ENCODE measurements at regions not wholly inside any gene's neighbourhood (a gene's known extent, or its start where the extent isn't known, plus 50 kb on each side); places are given as distances from the start of the nearest gene placed in this dataset.

- H3K4me1 ChIP-seq (ENCODE audit: insufficient read depth, low read length): no peaks in the 10 kb centered on the region
- peaks cover 9 to 10% of the 10 kb centered on the region in 2 donors for H3K27me3 ChIP-seq (ENCODE audit: control insufficient read depth in 1 of 2, insufficient read depth in 2 of 2, low read length in 2 of 2)
- no peaks in the 10 kb centered on the region for H3K9me3 ChIP-seq (ENCODE audit: low read length)
- H3K4me3 ChIP-seq (ENCODE audit: low read depth in 1 of 2, low read length in 2 of 2): no peak overlapping the region
- H3K27ac ChIP-seq (ENCODE audit: low read depth, low read length): no peak overlapping the region
- no peaks in the 10 kb centered on the region for H3K36me3 ChIP-seq (ENCODE audit: insufficient read depth, low read length)
- H3K9ac ChIP-seq (ENCODE audit: low read length): no peak overlapping the region
Observed at GRCh38 chr14:101464984-101465794, 96.1 kb upstream of the DIO3 start.

- Histone ChIP-seq H3K9ac (ENCODE audit: low read length) (no peak overlapping the region), H3K4me3 (ENCODE audit: low read depth in 1 of 2, low read length in 2 of 2) (no peak overlapping the region), H3K9me3 (ENCODE audit: low read length) (no peaks in the 10 kb centered on the region), H3K36me3 (ENCODE audit: insufficient read depth, low read length) (no peaks in the 10 kb centered on the region), H3K27ac (ENCODE audit: low read depth, low read length) (no peak overlapping the region), H3K27me3 (ENCODE audit: control insufficient read depth in 1 of 2, insufficient read depth in 2 of 2, low read length in 2 of 2) (peaks cover 1 to 6% of the 10 kb centered on the region in 2 donors), H3K4me1 (ENCODE audit: insufficient read depth, low read length) (no peaks in the 10 kb centered on the region)
Observed at GRCh38 chr14:101465795-101466448, 95.4 kb upstream of the DIO3 start.

GRCh38 chr14:101466456-101467180, 94.7 kb upstream of the DIO3 start:
- H3K36me3 ChIP-seq (ENCODE audit: insufficient read depth, low read length): no peaks in the 10 kb centered on the region
- H3K9ac ChIP-seq (ENCODE audit: low read length): no peak overlapping the region
- H3K4me3 ChIP-seq (ENCODE audit: low read depth in 1 of 2, low read length in 2 of 2): no peak overlapping the region
- no peak overlapping the region for H3K27ac ChIP-seq (ENCODE audit: low read depth, low read length)
- H3K4me1 ChIP-seq (ENCODE audit: insufficient read depth, low read length): no peaks in the 10 kb centered on the region
- H3K27me3 ChIP-seq (ENCODE audit: control insufficient read depth in 1 of 2, insufficient read depth in 2 of 2, low read length in 2 of 2): no peaks in the 10 kb centered on the region
- no peaks in the 10 kb centered on the region for H3K9me3 ChIP-seq (ENCODE audit: low read length)

GRCh38 chr14:101467181-101467926, 93.9 kb upstream of the DIO3 start:
- Histone ChIP-seq H3K9ac (ENCODE audit: low read length) (no peak overlapping the region), H3K27me3 (ENCODE audit: control insufficient read depth in 1 of 2, insufficient read depth in 2 of 2, low read length in 2 of 2) (no peaks in the 10 kb centered on the region), H3K27ac (ENCODE audit: low read depth, low read length) (no peak overlapping the region), H3K36me3 (ENCODE audit: insufficient read depth, low read length) (no peaks in the 10 kb centered on the region), H3K9me3 (ENCODE audit: low read length) (no peaks in the 10 kb centered on the region), H3K4me1 (ENCODE audit: insufficient read depth, low read length) (no peaks in the 10 kb centered on the region), H3K4me3 (ENCODE audit: low read depth in 1 of 2, low read length in 2 of 2) (no peak overlapping the region)

GRCh38 chr14:101469382-101470247, 91.7 kb upstream of the DIO3 start:
- H3K27ac ChIP-seq (ENCODE audit: low read depth, low read length): no peak overlapping the region
- no peaks in the 10 kb centered on the region for H3K9me3 ChIP-seq (ENCODE audit: low read length)
- no peaks in the 10 kb centered on the region for H3K4me1 ChIP-seq (ENCODE audit: insufficient read depth, low read length)
- H3K27me3 ChIP-seq (ENCODE audit: control insufficient read depth in 1 of 2, insufficient read depth in 2 of 2, low read length in 2 of 2): no peaks in the 10 kb centered on the region
- no peaks in the 10 kb centered on the region for H3K36me3 ChIP-seq (ENCODE audit: insufficient read depth, low read length)
- H3K9ac ChIP-seq (ENCODE audit: low read length): no peak overlapping the region
- H3K4me3 ChIP-seq (ENCODE audit: low read depth in 1 of 2, low read length in 2 of 2): no peak overlapping the region

- H3K9ac ChIP-seq (ENCODE audit: low read length): no peak overlapping the region
- H3K27me3 ChIP-seq (ENCODE audit: control insufficient read depth in 1 of 2, insufficient read depth in 2 of 2, low read length in 2 of 2): no peaks in the 10 kb centered on the region
- no peaks in the 10 kb centered on the region for H3K36me3 ChIP-seq (ENCODE audit: insufficient read depth, low read length)
- peaks cover 3% of the 10 kb centered on the region for H3K4me1 ChIP-seq (ENCODE audit: insufficient read depth, low read length)
- H3K27ac ChIP-seq (ENCODE audit: low read depth, low read length): no peak overlapping the region
- H3K9me3 ChIP-seq (ENCODE audit: low read length): no peaks in the 10 kb centered on the region
- H3K4me3 ChIP-seq (ENCODE audit: low read depth in 1 of 2, low read length in 2 of 2): no peak overlapping the region
Observed at GRCh38 chr14:101470266-101470665, 91.0 kb upstream of the DIO3 start.

- no peaks in the 10 kb centered on the region for H3K27me3 ChIP-seq (ENCODE audit: control insufficient read depth in 1 of 2, insufficient read depth in 2 of 2, low read length in 2 of 2)
- H3K4me1 ChIP-seq (ENCODE audit: insufficient read depth, low read length): peaks cover 5% of the 10 kb centered on the region
- no peaks in the 10 kb centered on the region for H3K9me3 ChIP-seq (ENCODE audit: low read length)
- no peak overlapping the region for H3K9ac ChIP-seq (ENCODE audit: low read length)
- no peaks in the 10 kb centered on the region for H3K36me3 ChIP-seq (ENCODE audit: insufficient read depth, low read length)
- no peak overlapping the region for H3K4me3 ChIP-seq (ENCODE audit: low read depth in 1 of 2, low read length in 2 of 2)
- no peak overlapping the region for H3K27ac ChIP-seq (ENCODE audit: low read depth, low read length)
Observed at GRCh38 chr14:101471723-101472517, 89.4 kb upstream of the DIO3 start.

GRCh38 chr14:101472518-101472849, 88.8 kb upstream of the DIO3 start:
- H3K9ac ChIP-seq (ENCODE audit: low read length): no peak overlapping the region
- no peaks in the 10 kb centered on the region for H3K27me3 ChIP-seq (ENCODE audit: control insufficient read depth in 1 of 2, insufficient read depth in 2 of 2, low read length in 2 of 2)

GRCh38 chr14:101473045-101473729, 88.1 kb upstream of the DIO3 start:
- no peak overlapping the region for H3K9ac ChIP-seq (ENCODE audit: low read length)
- no peaks in the 10 kb centered on the region for H3K36me3 ChIP-seq (ENCODE audit: insufficient read depth, low read length)
- no peaks in the 10 kb centered on the region for H3K9me3 ChIP-seq (ENCODE audit: low read length)
- no peaks in the 10 kb centered on the region for H3K27me3 ChIP-seq (ENCODE audit: control insufficient read depth in 1 of 2, insufficient read depth in 2 of 2, low read length in 2 of 2)
- H3K4me3 ChIP-seq (ENCODE audit: low read depth in 1 of 2, low read length in 2 of 2): no peak overlapping the region
- H3K27ac ChIP-seq (ENCODE audit: low read depth, low read length): no peak overlapping the region
- H3K4me1 ChIP-seq (ENCODE audit: insufficient read depth, low read length): peaks cover 5% of the 10 kb centered on the region

More at GRCh38 chr14:101472518-101472849, 88.8 kb upstream of the DIO3 start:
- Histone ChIP-seq H3K9me3 (ENCODE audit: low read length) (no peaks in the 10 kb centered on the region), H3K36me3 (ENCODE audit: insufficient read depth, low read length) (no peaks in the 10 kb centered on the region), H3K4me3 (ENCODE audit: low read depth in 1 of 2, low read length in 2 of 2) (no peak overlapping the region), H3K4me1 (ENCODE audit: insufficient read depth, low read length) (peaks cover 5% of the 10 kb centered on the region), H3K27ac (ENCODE audit: low read depth, low read length) (no peak overlapping the region)
